ENCODE measurements at regions not wholly inside any gene's neighbourhood (a gene's known extent, or its start where the extent isn't known, plus 50 kb on each side); places are given as distances from the start of the nearest gene placed in this dataset.

GRCh38 chr2:207224381-207224780, 58.6 kb upstream of the KLF7 start:
- no peaks in the 10 kb centered on the region for H3K36me3 ChIP-seq (ENCODE audit: insufficient read depth, low read length)
- no peaks in the 10 kb centered on the region for H3F3A ChIP-seq (ENCODE audit: low read depth)
- H2AFZ ChIP-seq (ENCODE audit: low read length) = no peak overlapping the region
- no peak for TF ChIP-seq CTCF (conservative IDR thresholded peaks at IDR 0.05; ENCODE audit: low read length)
- TF ChIP-seq EZH2phosphoT487 (IDR thresholded peaks at IDR 0.05; ENCODE audit: borderline replicate concordance) = no peak
- H3K9me3 ChIP-seq (ENCODE audit: insufficient read depth, low read depth, low read length) = no peaks in the 10 kb centered on the region
- no peaks in the 10 kb centered on the region for H3K4me1 ChIP-seq (ENCODE audit: insufficient read depth, low read length, poor library complexity, severe bottlenecking)
- H3K4me2 ChIP-seq (ENCODE audit: low read depth, low read length, poor library complexity, severe bottlenecking) = no peak overlapping the region
- H3K9me2 ChIP-seq (replicated peaks; ENCODE audit: low read depth, low read length) = no peaks in the 10 kb centered on the region
- no peak overlapping the region for H3K9ac ChIP-seq (ENCODE audit: low read depth, low read length, poor library complexity, severe bottlenecking)
- no peaks in the 10 kb centered on the region for H3K27me3 ChIP-seq (ENCODE audit: insufficient read depth, low read length, poor library complexity, severe bottlenecking)
- no peaks in the 10 kb centered on the region for H4K20me1 ChIP-seq (ENCODE audit: insufficient read depth, low read length, poor library complexity, severe bottlenecking)
- H3K79me2 ChIP-seq (ENCODE audit: insufficient read depth, low read length) = no peaks in the 10 kb centered on the region
- H3K4me3 ChIP-seq (ENCODE audit: low read length, poor library complexity, severe bottlenecking) = no peak overlapping the region

DNA sequence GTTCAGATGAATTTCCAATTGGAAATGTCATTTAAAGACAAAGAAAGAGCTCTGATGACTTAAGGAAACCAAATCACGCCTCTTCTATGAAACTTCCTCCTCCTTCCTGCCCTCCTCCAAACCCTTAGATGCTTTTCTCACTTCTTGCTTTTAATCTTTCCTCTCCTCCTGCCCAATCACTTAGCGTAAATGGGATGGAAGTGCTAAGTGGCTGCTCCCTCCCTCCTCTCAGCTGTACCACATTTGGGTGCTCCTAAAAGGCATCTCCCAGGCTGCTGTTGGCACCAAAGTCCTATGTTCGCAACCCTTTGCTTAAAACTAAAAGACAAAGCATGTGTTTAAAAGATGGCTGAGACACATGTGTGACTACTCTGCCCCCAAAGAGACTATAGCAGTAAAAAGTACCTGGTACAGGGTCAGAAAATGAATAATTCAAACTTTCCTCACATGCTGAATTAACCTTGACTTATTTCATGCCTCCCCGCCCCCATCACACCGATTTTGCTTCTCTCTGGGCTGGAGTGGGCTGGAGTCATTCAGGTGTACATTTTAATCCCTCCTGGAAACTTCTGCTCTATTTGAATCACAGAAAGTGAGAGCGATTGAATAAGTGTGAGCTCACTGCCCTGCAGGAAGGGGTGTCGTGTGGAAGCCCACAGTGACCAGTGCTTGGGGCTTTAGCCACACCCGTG, 59.2 kb upstream of the KLF7 start:
- TF ChIP-seq CTCF (conservative IDR thresholded peaks at IDR 0.05; ENCODE audit: low read length) (no peak), EZH2phosphoT487 (IDR thresholded peaks at IDR 0.05; ENCODE audit: borderline replicate concordance) (no peak)
- Histone ChIP-seq H3K4me1 (ENCODE audit: insufficient read depth, low read length, poor library complexity, severe bottlenecking) (no peaks in the 10 kb centered on the region), H2AFZ (ENCODE audit: low read length) (no peak overlapping the region), H3K9ac (ENCODE audit: low read depth, low read length, poor library complexity, severe bottlenecking) (no peak overlapping the region), H3K9me3 (ENCODE audit: insufficient read depth, low read depth, low read length) (no peaks in the 10 kb centered on the region), H3K36me3 (ENCODE audit: insufficient read depth, low read length) (no peaks in the 10 kb centered on the region), H3K4me2 (ENCODE audit: low read depth, low read length, poor library complexity, severe bottlenecking) (no peak overlapping the region), H3K79me2 (ENCODE audit: insufficient read depth, low read length) (no peaks in the 10 kb centered on the region), H4K20me1 (ENCODE audit: insufficient read depth, low read length, poor library complexity, severe bottlenecking) (no peaks in the 10 kb centered on the region), H3K9me2 (replicated peaks; ENCODE audit: low read depth, low read length) (no peaks in the 10 kb centered on the region), H3F3A (ENCODE audit: low read depth) (no peaks in the 10 kb centered on the region), H3K27me3 (ENCODE audit: insufficient read depth, low read length, poor library complexity, severe bottlenecking) (no peaks in the 10 kb centered on the region), H3K4me3 (ENCODE audit: low read length, poor library complexity, severe bottlenecking) (no peak overlapping the region)

- no peaks in the 10 kb centered on the region for H3K27me3 ChIP-seq (ENCODE audit: insufficient read depth, low read length, poor library complexity, severe bottlenecking)
- no peaks in the 10 kb centered on the region for H3K79me2 ChIP-seq (ENCODE audit: insufficient read depth, low read length)
- H4K20me1 ChIP-seq (ENCODE audit: insufficient read depth, low read length, poor library complexity, severe bottlenecking) = no peaks in the 10 kb centered on the region
- TF ChIP-seq CTCF (conservative IDR thresholded peaks at IDR 0.05; ENCODE audit: low read length) = no peak
- TF ChIP-seq EZH2phosphoT487 (IDR thresholded peaks at IDR 0.05; ENCODE audit: borderline replicate concordance) = no peak
- H3K9me3 ChIP-seq (ENCODE audit: insufficient read depth, low read depth, low read length) = no peaks in the 10 kb centered on the region
- no peak overlapping the region for H3K9ac ChIP-seq (ENCODE audit: low read depth, low read length, poor library complexity, severe bottlenecking)
- H3K9me2 ChIP-seq (replicated peaks; ENCODE audit: low read depth, low read length) = no peaks in the 10 kb centered on the region
- no peak overlapping the region for H3K4me2 ChIP-seq (ENCODE audit: low read depth, low read length, poor library complexity, severe bottlenecking)
- H3K36me3 ChIP-seq (ENCODE audit: insufficient read depth, low read length) = no peaks in the 10 kb centered on the region
- no peaks in the 10 kb centered on the region for H3K4me1 ChIP-seq (ENCODE audit: insufficient read depth, low read length, poor library complexity, severe bottlenecking)
- H3F3A ChIP-seq (ENCODE audit: low read depth) = no peaks in the 10 kb centered on the region
- no peak overlapping the region for H3K4me3 ChIP-seq (ENCODE audit: low read length, poor library complexity, severe bottlenecking)
- H2AFZ ChIP-seq (ENCODE audit: low read length) = no peak overlapping the region
Observed at GRCh38 chr2:207225773-207226172, 60.0 kb upstream of the KLF7 start.

Data from Loucy (cell line).